Medulla oblongata (tissue), 1 donor: ENCODE measurements at regions not wholly inside any gene's neighbourhood (a gene's known extent, or its start where the extent isn't known, plus 50 kb on each side); places are given as distances from the start of the nearest gene placed in this dataset.

Source experiments
- DNase-seq: peaks from one replicate; pipeline ENCODE4 v3.0.0-alpha.2; 2015; ENCODE audit errors: extremely low spot score

GRCh38 chr16:85473323-85473722, 139.8 kb upstream of the GSE1 start:
- no peak for DNase-seq

GRCh38 chr16:85473909-85474620, 139.1 kb upstream of the GSE1 start:
- no peak for DNase-seq

GRCh38 chr16:85474621-85475217, 138.4 kb upstream of the GSE1 start:
- DNase-seq = no peak

- DNase-seq = no peak
Observed at GRCh38 chr16:85475233-85475632, 137.9 kb upstream of the GSE1 start.

- no peak for DNase-seq
Observed at GRCh38 chr16:85475691-85476300, 137.3 kb upstream of the GSE1 start.

GRCh38 chr16:85476389-85476788, 136.7 kb upstream of the GSE1 start:
- DNase-seq = no peak

- no peak for DNase-seq
Observed at GRCh38 chr16:85477801-85478363, 135.2 kb upstream of the GSE1 start.

- DNase-seq = no peak
Observed at GRCh38 chr16:85479972-85480726, 133.0 kb upstream of the GSE1 start.

GRCh38 chr16:85480727-85481101, 132.4 kb upstream of the GSE1 start:
- DNase-seq = no peak

GRCh38 chr16:85481206-85481605, 131.9 kb upstream of the GSE1 start:
- no peak for DNase-seq

- DNase-seq = no peak
Observed at GRCh38 chr16:85481738-85482137, 131.4 kb upstream of the GSE1 start.

- no peak for DNase-seq
Observed at GRCh38 chr16:85483424-85483823, 129.7 kb upstream of the GSE1 start.

GRCh38 chr16:85484347-85485300, 128.5 kb upstream of the GSE1 start:
- DNase-seq = no peak

GRCh38 chr16:85485379-85485778, 127.7 kb upstream of the GSE1 start:
- peak; percentile 11 for DNase-seq

GRCh38 chr16:85486256-85486915, 126.7 kb upstream of the GSE1 start:
- no peak for DNase-seq

- no peak for DNase-seq
Observed at GRCh38 chr16:85488414-85488813, 124.7 kb upstream of the GSE1 start.

- DNase-seq = no peak
Observed at GRCh38 chr16:85490407-85491057, 122.6 kb upstream of the GSE1 start.

- no peak for DNase-seq
Observed at GRCh38 chr16:85491058-85491771, 121.9 kb upstream of the GSE1 start.

GRCh38 chr16:85491798-85492294, 121.3 kb upstream of the GSE1 start:
- peak; percentile 65 for DNase-seq
